HG03039 (cell line): ENCODE measurements at regions not wholly inside any gene's neighbourhood (a gene's known extent, or its start where the extent isn't known, plus 50 kb on each side); places are given as distances from the start of the nearest gene placed in this dataset.

Experiments used
- ATAC-seq: cut with Tn5 transposase; IDR thresholded peaks from one replicate; pipeline ENCODE4 v1.9.1; 2021; ENCODE audit warnings: mild to moderate bottlenecking, moderate library complexity; ENCODE audit not compliant: unreplicated experiment

GRCh38 chr3:59311231-59311630 is 261.4 kb upstream of the CFAP20DC start:
- no peak for ATAC-seq

GRCh38 chr3:59310736-59311135 is 260.9 kb upstream of the CFAP20DC start:
- ATAC-seq: no peak

- no peak for ATAC-seq
Measured at GRCh38 chr3:59308684-59309083, 258.9 kb upstream of the CFAP20DC start.

- no peak for ATAC-seq
Measured at GRCh38 chr3:59308001-59308400, 258.2 kb upstream of the CFAP20DC start.

- no peak for ATAC-seq
Measured at GRCh38 chr3:59306436-59306835, 256.6 kb upstream of the CFAP20DC start.

GRCh38 chr3:59304296-59304695 is 254.5 kb upstream of the CFAP20DC start:
- ATAC-seq: no peak

GRCh38 chr3:59303452-59303851 is 253.6 kb upstream of the CFAP20DC start:
- no peak for ATAC-seq

GRCh38 chr3:59302442-59302841 is 252.6 kb upstream of the CFAP20DC start:
- ATAC-seq: no peak

GRCh38 chr3:59300733-59301132 is 250.9 kb upstream of the CFAP20DC start:
- no peak for ATAC-seq

- no peak for ATAC-seq
Measured at GRCh38 chr3:59299561-59299960, 249.7 kb upstream of the CFAP20DC start.

- no peak for ATAC-seq
Measured at GRCh38 chr3:59290358-59290757, 240.5 kb upstream of the CFAP20DC start.

GRCh38 chr3:59289831-59290230 is 240.0 kb upstream of the CFAP20DC start:
- no peak for ATAC-seq

GRCh38 chr3:59288951-59289350 is 239.1 kb upstream of the CFAP20DC start:
- ATAC-seq: no peak

- no peak for ATAC-seq
Measured at GRCh38 chr3:59286791-59287531, 237.1 kb upstream of the CFAP20DC start.

GRCh38 chr3:59285560-59285959 is 235.7 kb upstream of the CFAP20DC start:
- ATAC-seq: no peak

GRCh38 chr3:59284926-59285325 is 235.1 kb upstream of the CFAP20DC start:
- ATAC-seq: no peak

- no peak for ATAC-seq
Measured at GRCh38 chr3:59280113-59280512, 230.3 kb upstream of the CFAP20DC start.

- no peak for ATAC-seq
Measured at GRCh38 chr3:59277816-59278215, 228.0 kb upstream of the CFAP20DC start.

- ATAC-seq: no peak
Measured at GRCh38 chr3:59277201-59277600, 227.4 kb upstream of the CFAP20DC start.

- ATAC-seq: no peak
Measured at GRCh38 chr3:59273976-59274375, 224.2 kb upstream of the CFAP20DC start.

GRCh38 chr3:59271971-59272370 is 222.1 kb upstream of the CFAP20DC start:
- no peak for ATAC-seq

- ATAC-seq: no peak
Measured at GRCh38 chr3:59270921-59271320, 221.1 kb upstream of the CFAP20DC start.

GRCh38 chr3:59270209-59270608 is 220.4 kb upstream of the CFAP20DC start:
- ATAC-seq: no peak
